ENCODE measurements at regions not wholly inside any gene's neighbourhood (a gene's known extent, or its start where the extent isn't known, plus 50 kb on each side); places are given as distances from the start of the nearest gene placed in this dataset.

- TF ChIP-seq, protein P1, sequence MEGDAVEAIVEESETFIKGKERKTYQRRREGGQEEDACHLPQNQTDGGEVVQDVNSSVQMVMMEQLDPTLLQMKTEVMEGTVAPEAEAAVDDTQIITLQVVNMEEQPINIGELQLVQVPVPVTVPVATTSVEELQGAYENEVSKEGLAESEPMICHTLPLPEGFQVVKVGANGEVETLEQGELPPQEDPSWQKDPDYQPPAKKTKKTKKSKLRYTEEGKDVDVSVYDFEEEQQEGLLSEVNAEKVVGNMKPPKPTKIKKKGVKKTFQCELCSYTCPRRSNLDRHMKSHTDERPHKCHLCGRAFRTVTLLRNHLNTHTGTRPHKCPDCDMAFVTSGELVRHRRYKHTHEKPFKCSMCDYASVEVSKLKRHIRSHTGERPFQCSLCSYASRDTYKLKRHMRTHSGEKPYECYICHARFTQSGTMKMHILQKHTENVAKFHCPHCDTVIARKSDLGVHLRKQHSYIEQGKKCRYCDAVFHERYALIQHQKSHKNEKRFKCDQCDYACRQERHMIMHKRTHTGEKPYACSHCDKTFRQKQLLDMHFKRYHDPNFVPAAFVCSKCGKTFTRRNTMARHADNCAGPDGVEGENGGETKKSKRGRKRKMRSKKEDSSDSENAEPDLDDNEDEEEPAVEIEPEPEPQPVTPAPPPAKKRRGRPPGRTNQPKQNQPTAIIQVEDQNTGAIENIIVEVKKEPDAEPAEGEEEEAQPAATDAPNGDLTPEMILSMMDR (IDR thresholded peaks at IDR 0.05; ENCODE audit: low read depth, low read length, missing control alignments): no peak
- no peak overlapping the region for H3K4me3 ChIP-seq (ENCODE audit: low read depth, low read length)
- no peak for DNase-seq (ENCODE audit: low read depth)
Measured at GRCh38 chr2:133690780-133691179, 122.5 kb upstream of the NCKAP5 start.

GRCh38 chr2:133691336-133691735, 123.1 kb upstream of the NCKAP5 start:
- TF ChIP-seq, protein P1 (IDR thresholded peaks at IDR 0.05; ENCODE audit: low read depth, low read length, missing control alignments): no peak
- H3K4me3 ChIP-seq (ENCODE audit: low read depth, low read length): no peak overlapping the region
- no peak for DNase-seq (ENCODE audit: low read depth)

DNA sequence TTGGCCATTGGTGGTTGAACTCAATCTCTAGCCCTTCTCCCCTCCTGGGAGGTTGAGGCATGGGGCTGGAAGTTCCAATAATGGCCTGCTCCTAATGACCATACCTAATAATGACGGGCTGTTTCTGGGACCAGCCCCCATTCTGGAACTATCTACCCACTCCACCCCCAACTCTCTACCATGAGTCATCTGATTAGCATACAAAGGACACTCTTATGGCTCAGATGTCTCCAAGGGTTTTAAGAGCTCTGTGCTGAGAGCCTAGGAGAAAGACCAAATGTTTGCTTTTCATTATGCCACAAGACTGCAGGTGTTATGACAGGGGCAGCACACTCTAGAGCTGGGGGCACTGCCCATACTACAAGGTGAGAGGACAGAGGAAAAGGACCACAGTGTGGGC, 137.0 kb upstream of the NCKAP5 start:
- no peak for DNase-seq (ENCODE audit: low read depth)
- TF ChIP-seq, protein P1 (IDR thresholded peaks at IDR 0.05; ENCODE audit: low read depth, low read length, missing control alignments): no peak
- no peak overlapping the region for H3K4me3 ChIP-seq (ENCODE audit: low read depth, low read length)

GRCh38 chr2:133710613-133711012, 142.3 kb upstream of the NCKAP5 start:
- TF ChIP-seq, protein P1 (IDR thresholded peaks at IDR 0.05; ENCODE audit: low read depth, low read length, missing control alignments): no peak
- no peak overlapping the region for H3K4me3 ChIP-seq (ENCODE audit: low read depth, low read length)
- DNase-seq (ENCODE audit: low read depth): no peak

GRCh38 chr2:133711201-133711600, 142.9 kb upstream of the NCKAP5 start:
- H3K4me3 ChIP-seq (ENCODE audit: low read depth, low read length): no peak overlapping the region
- TF ChIP-seq, protein P1 (IDR thresholded peaks at IDR 0.05; ENCODE audit: low read depth, low read length, missing control alignments): no peak
- DNase-seq (ENCODE audit: low read depth): no peak

GRCh38 chr2:133711806-133712205, 143.5 kb upstream of the NCKAP5 start:
- no peak for DNase-seq (ENCODE audit: low read depth)
- TF ChIP-seq, protein P1 (IDR thresholded peaks at IDR 0.05; ENCODE audit: low read depth, low read length, missing control alignments): no peak
- H3K4me3 ChIP-seq (ENCODE audit: low read depth, low read length): no peak overlapping the region

- TF ChIP-seq, protein P1 (IDR thresholded peaks at IDR 0.05; ENCODE audit: low read depth, low read length, missing control alignments): no peak
- H3K4me3 ChIP-seq (ENCODE audit: low read depth, low read length): no peak overlapping the region
- DNase-seq (ENCODE audit: low read depth): no peak
Measured at GRCh38 chr2:133712369-133712768, 144.1 kb upstream of the NCKAP5 start.

Measured in GM12864 (cell line).